Spleen (tissue), 11 donors: ENCODE measurements at regions not wholly inside any gene's neighbourhood (a gene's known extent, or its start where the extent isn't known, plus 50 kb on each side); places are given as distances from the start of the nearest gene placed in this dataset.

Source experiments
- DNase-seq: peaks from one replicate; pipeline ENCODE4 v3.0.0-alpha.2; 2020
- H3K27ac ChIP-seq, 8 donors: fragments of 200-600 bp; sonication (generic) in 7 of 8; 1 replicate in 4 of 8; 2 replicates in 4 of 8; pipeline versions ENCODE4 v1.5.0 to v1.8.0; 2016 to 2021; ENCODE audit warnings: inconsistent platforms in 4 of 8, mild to moderate bottlenecking in 4 of 8, moderate library complexity in 1 of 8
- H3K27me3 ChIP-seq, 7 donors: fragments of 200-600 bp; sonication (generic) in 6 of 7; replicated peaks in 1 of 7; 1 replicate in 4 of 7; 2 replicates in 3 of 7; pipeline versions ENCODE4 v1.5.0 to v1.8.0; 2016 to 2021; ENCODE audit warnings: inconsistent platforms in 3 of 7, mild to moderate bottlenecking in 1 of 7
- H3K36me3 ChIP-seq, 6 donors: fragments of 200-600 bp; sonication (generic) in 5 of 6; 1 replicate in 4 of 6; 2 replicates in 2 of 6; pipeline versions ENCODE4 v1.5.0 to v1.8.0; 2016 to 2021; ENCODE audit warnings: inconsistent platforms in 2 of 6
- H3K4me1 ChIP-seq, 6 donors: fragments of 200-600 bp; sonication (generic) in 5 of 6; 1 replicate in 3 of 6; 2 replicates in 3 of 6; pipeline versions ENCODE4 v1.5.0 to v1.8.0; 2016 to 2021; ENCODE audit warnings: inconsistent platforms in 3 of 6
- H3K4me3 ChIP-seq, 8 donors: fragments of 200-600 bp; sonication (generic) in 7 of 8; 1 replicate in 4 of 8; 2 replicates in 4 of 8; pipeline versions ENCODE4 v1.5.0 to v1.8.0; 2016 to 2021; ENCODE audit warnings: inconsistent platforms in 4 of 8, mild to moderate bottlenecking in 4 of 8, moderate library complexity in 2 of 8
- H3K9me3 ChIP-seq, 8 donors: fragments of 200-600 bp; sonication (generic) in 7 of 8; 1 replicate in 4 of 8; 2 replicates in 4 of 8; pipeline versions ENCODE4 v1.5.0 to v1.8.0; 2016 to 2021; ENCODE audit warnings: inconsistent platforms in 4 of 8
- POLR2A ChIP-seq, 3 donors: fragments of 450-650 bp; IDR thresholded peaks; one replicate each; pipeline ENCODE4 v1.5.1; 2017; ENCODE audit warnings: antibody characterized with exemption in 3 of 3, mild to moderate bottlenecking in 1 of 3
- POLR2AphosphoS5 ChIP-seq, 3 donors: sonication (generic); formaldehyde crosslinking; IDR thresholded peaks; one replicate each; pipeline ENCODE4 v1.5.1; 2017; ENCODE audit warnings: antibody characterized with exemption in 3 of 3
- WGBS, 5 donors: extraction: QIAGEN DNeasy Blood & Tissue Kit in 3 of 5; methylation state at CpG; one replicate each; pipeline versions ENCODE4 v1.1.5 to v1.1.7; 2013 to 2018; 5-methylcytosine and 5-hydroxymethylcytosine counted together
- intact Hi-C: fragments of 100-400 bp; cut with DNase I; formaldehyde crosslinking; loops from one replicate; pipeline ENCODE4 v1.15.0; 2023; ENCODE audit warnings: low total_unique reads
- TF ChIP-seq, protein P1 (sequence below), 11 experiments: fragments of 200-600 bp in 7 of 11; fragments of 450-650 bp in 4 of 11; sonication (generic) in 4 of 11; IDR thresholded peaks in 8 of 11; conservative IDR thresholded peaks in 3 of 11; 1 replicate in 7 of 11; 2 replicates in 4 of 11; pipeline versions ENCODE4 v1.4.0 to v1.8.0; 2016 to 2021; ENCODE audit warnings: antibody characterized with exemption in 11 of 11, inconsistent platforms in 4 of 11, mild to moderate bottlenecking in 1 of 11
- donor health status: healthy with polysubstance abuse.
- donor health status: DM: no; HTN: no; CAD: no; lungs with moderate emphysema.
- donor health status: DM: no; HTN: no; CAD: no.
- donor health status: Bipolar disorder and iron deficiency.
- donor health status: healthy.
- donor health status: DM: no; HTN: no; CAD: no.
- donor health status: DM: yes; HTN: yes; CAD: no.

DNA sequence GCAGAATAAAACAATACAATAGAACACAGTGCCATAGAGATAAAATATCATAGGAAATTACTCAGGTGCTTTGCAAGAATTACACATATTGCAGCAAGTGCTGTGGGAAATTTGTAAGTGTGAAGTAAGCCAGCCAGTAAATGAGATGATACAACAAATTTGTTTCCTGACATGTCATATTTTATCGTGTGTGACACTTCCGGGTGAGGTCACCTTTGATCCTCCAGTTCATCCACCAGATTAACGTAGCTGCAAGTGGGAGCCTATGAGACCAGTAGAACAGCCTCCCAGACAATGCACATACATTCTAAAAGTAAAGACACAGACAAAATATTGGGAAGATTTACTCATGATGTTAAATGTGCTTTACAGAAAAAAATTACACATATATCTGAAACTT is 72.2 kb downstream of the PRDM9 start:
- Histone ChIP-seq H3K36me3 (no peaks in the 10 kb centered on the region), H3K9me3 (peaks cover 0 to 6% (median 0%) of the 10 kb centered on the region in 8 donors), H3K4me1 (no peaks in the 10 kb centered on the region), H3K27ac (no peak overlapping the region), H3K27me3 (no peaks in the 10 kb centered on the region), H3K4me3 (no peak overlapping the region)
- WGBS, 5 donors: 57 to 78% (median 65%) methylated on average over 3 of the region's 3 CpGs
- DNase-seq: no peak
- no peak for TF ChIP-seq POLR2A (IDR thresholded peaks at IDR 0.05)
- TF ChIP-seq, protein P1, sequence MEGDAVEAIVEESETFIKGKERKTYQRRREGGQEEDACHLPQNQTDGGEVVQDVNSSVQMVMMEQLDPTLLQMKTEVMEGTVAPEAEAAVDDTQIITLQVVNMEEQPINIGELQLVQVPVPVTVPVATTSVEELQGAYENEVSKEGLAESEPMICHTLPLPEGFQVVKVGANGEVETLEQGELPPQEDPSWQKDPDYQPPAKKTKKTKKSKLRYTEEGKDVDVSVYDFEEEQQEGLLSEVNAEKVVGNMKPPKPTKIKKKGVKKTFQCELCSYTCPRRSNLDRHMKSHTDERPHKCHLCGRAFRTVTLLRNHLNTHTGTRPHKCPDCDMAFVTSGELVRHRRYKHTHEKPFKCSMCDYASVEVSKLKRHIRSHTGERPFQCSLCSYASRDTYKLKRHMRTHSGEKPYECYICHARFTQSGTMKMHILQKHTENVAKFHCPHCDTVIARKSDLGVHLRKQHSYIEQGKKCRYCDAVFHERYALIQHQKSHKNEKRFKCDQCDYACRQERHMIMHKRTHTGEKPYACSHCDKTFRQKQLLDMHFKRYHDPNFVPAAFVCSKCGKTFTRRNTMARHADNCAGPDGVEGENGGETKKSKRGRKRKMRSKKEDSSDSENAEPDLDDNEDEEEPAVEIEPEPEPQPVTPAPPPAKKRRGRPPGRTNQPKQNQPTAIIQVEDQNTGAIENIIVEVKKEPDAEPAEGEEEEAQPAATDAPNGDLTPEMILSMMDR (IDR thresholded peaks at IDR 0.05 in 8 of 11, conservative IDR thresholded peaks at IDR 0.05 in 3 of 11): no peak
- TF ChIP-seq POLR2AphosphoS5 (IDR thresholded peaks at IDR 0.05): no peak
- intact Hi-C loops: no loop called here

DNA sequence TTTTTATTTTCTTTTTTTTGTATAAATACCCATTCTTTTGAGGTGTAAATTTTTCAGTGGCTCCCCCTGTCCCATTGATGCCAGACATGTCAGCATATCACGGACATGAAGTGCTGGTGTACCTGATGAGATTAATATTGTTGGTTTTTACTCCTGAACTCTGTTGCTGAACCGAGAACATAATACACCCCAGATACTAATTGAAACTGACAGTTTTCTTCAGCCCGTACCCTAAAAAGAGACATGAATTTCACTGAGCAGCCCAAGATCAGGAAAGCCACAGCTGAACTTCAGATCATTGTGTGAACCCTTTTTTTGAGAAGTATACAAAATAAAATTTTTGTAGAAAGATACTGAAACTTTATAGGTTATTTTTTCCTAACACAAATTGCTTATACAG is 75.7 kb downstream of the PRDM9 start:
- H3K27ac ChIP-seq: no peak overlapping the region
- no peaks in the 10 kb centered on the region for H3K27me3 ChIP-seq
- H3K36me3 ChIP-seq: no peaks in the 10 kb centered on the region
- no peak for DNase-seq
- WGBS, 5 donors: 74 to 88% (median 76%) methylated on average over 3 of the region's 3 CpGs
- intact Hi-C loops: no loop called here
- no peaks in the 10 kb centered on the region for H3K4me1 ChIP-seq
- no peaks in the 10 kb centered on the region for H3K9me3 ChIP-seq
- H3K4me3 ChIP-seq: no peak overlapping the region
- TF ChIP-seq POLR2AphosphoS5 (IDR thresholded peaks at IDR 0.05): no peak
- no peak for TF ChIP-seq POLR2A (IDR thresholded peaks at IDR 0.05)
- TF ChIP-seq, protein P1 (IDR thresholded peaks at IDR 0.05 in 8 of 11, conservative IDR thresholded peaks at IDR 0.05 in 3 of 11): no peak

DNA sequence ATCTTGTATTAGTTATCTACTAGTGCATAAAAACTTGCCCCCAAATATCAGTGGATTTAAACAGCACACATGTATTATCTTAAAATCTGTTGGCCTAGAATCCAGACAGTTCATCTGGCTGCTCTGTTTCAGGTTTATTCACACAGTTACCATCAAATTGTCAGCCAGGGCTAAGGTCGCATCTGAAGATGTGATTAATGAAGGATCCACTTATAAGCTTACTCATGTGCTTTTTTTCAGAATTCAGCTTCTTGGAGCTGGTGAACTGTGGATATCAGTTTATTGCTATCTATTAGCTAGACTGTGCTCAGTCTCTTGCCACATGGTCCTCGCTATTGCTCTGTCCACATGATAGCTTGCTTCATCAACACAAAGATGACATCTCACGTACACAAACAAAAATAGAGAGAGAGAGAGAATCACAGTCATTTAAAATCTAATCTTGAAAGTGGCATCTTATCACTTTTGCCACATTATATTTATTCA is 81.5 kb downstream of the PRDM9 start:
- no peak overlapping the region for H3K4me3 ChIP-seq
- TF ChIP-seq POLR2A (IDR thresholded peaks at IDR 0.05) (no peak), POLR2AphosphoS5 (IDR thresholded peaks at IDR 0.05) (no peak)
- TF ChIP-seq, protein P1 (IDR thresholded peaks at IDR 0.05 in 8 of 11, conservative IDR thresholded peaks at IDR 0.05 in 3 of 11): no peak
- WGBS, 5 donors: 68 to 89% (median 72%) methylated on average over 3 of the region's 3 CpGs
- intact Hi-C loops: no loop called here
- H3K9me3 ChIP-seq: peaks cover 0 to 4% (median 0%) of the 10 kb centered on the region in 8 donors
- no peaks in the 10 kb centered on the region for H3K4me1 ChIP-seq
- H3K27ac ChIP-seq: no peak overlapping the region
- H3K27me3 ChIP-seq: no peaks in the 10 kb centered on the region
- DNase-seq: no peak
- no peaks in the 10 kb centered on the region for H3K36me3 ChIP-seq

DNA sequence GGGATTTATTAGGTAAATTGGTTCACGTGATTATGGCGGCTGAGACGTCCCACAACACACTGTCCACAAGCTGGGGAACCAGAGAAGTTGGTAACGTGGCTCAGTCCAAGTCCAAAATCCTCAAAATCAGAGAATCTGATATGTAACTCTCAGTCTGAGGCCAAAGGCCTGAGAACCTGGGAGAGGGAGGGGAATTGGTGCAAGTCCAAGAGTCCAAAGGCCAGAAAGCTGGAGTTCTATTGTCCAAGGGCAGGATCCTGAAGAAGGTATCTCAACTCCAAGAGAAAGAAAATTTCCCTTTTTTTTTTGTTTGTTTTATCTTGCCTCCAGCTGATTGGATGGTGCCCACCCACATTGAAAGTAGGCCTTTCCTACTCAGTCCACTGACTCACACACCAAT is 83.8 kb downstream of the PRDM9 start:
- Histone ChIP-seq H3K9me3 (peaks cover 0 to 4% (median 0%) of the 10 kb centered on the region in 8 donors), H3K27me3 (no peaks in the 10 kb centered on the region), H3K27ac (no peak overlapping the region), H3K4me1 (no peaks in the 10 kb centered on the region), H3K4me3 (no peak overlapping the region), H3K36me3 (no peaks in the 10 kb centered on the region)
- WGBS, 5 donors: 72 to 86% (median 85%) methylated on average over 4 of the region's 4 CpGs
- intact Hi-C loops: no loop called here
- no peak for TF ChIP-seq POLR2A (IDR thresholded peaks at IDR 0.05)
- TF ChIP-seq POLR2AphosphoS5 (IDR thresholded peaks at IDR 0.05): no peak
- TF ChIP-seq, protein P1 (IDR thresholded peaks at IDR 0.05 in 8 of 11, conservative IDR thresholded peaks at IDR 0.05 in 3 of 11): no peak
- DNase-seq: no peak
